ENCODE measurements at regions not wholly inside any gene's neighbourhood (a gene's known extent, or its start where the extent isn't known, plus 50 kb on each side); places are given as distances from the start of the nearest gene placed in this dataset.
A peak's percentile ranks its signal among the peaks of the same experiment; 100 is the strongest.

- no peak for DNase-seq (ENCODE audit: extremely low spot score)
- Histone ChIP-seq H3K4me3 (no peak overlapping the region), H3K9me3 (no peaks in the 10 kb centered on the region), H3K4me1 (peaks cover 6 to 12% (median 10%) of the 10 kb centered on the region in 4 donors), H3K36me3 (no peaks in the 10 kb centered on the region), H3K27ac (replicated peaks in 1 of 4) (no peak overlapping the region), H3K27me3 (no peaks in the 10 kb centered on the region)
- intact Hi-C loops (cut with DNase I) = loop anchor here (5.0 to 10.0 kb wide), 2 partner anchors 79 to 249 kb away; no protein-coding TSS in a partner anchor
- 89% methylated on average over 2 of the region's 2 CpGs for WGBS
- TF ChIP-seq CTCF (IDR thresholded peaks at IDR 0.05) (no peak), EP300 (IDR thresholded peaks at IDR 0.05) (no peak), POLR2AphosphoS5 (IDR thresholded peaks at IDR 0.05) (no peak), POLR2A (IDR thresholded peaks at IDR 0.05; ENCODE audit: low read depth) (no peak)
These were observed 171.1 kb upstream of the PROK2 start for GRCh38 chr3:71956069-71956340.

GRCh38 chr3:71955240-71956068 lies 170.5 kb upstream of the PROK2 start:
- Histone ChIP-seq H3K36me3 (no peaks in the 10 kb centered on the region), H3K9me3 (no peaks in the 10 kb centered on the region), H3K4me1 (peaks cover 6 to 12% (median 10%) of the 10 kb centered on the region in 4 donors), H3K4me3 (no peak overlapping the region), H3K27ac (replicated peaks in 1 of 4) (no peak overlapping the region), H3K27me3 (no peaks in the 10 kb centered on the region)
- peak; percentile 93 for DNase-seq (ENCODE audit: extremely low spot score)
- intact Hi-C loops (cut with DNase I) = loop anchor here (2.0 to 10.0 kb wide), 3 partner anchors 78 to 867 kb away; no protein-coding TSS in a partner anchor
- TF ChIP-seq POLR2AphosphoS5 (IDR thresholded peaks at IDR 0.05) (peak; percentile 61 to 64), EP300 (IDR thresholded peaks at IDR 0.05) (no peak), POLR2A (IDR thresholded peaks at IDR 0.05; ENCODE audit: low read depth) (no peak), CTCF (IDR thresholded peaks at IDR 0.05) (peak; percentile 74 to 79 (median 74))
- 46% methylated on average over 10 of the region's 12 CpGs for WGBS

- Histone ChIP-seq H3K4me3 (no peak overlapping the region), H3K36me3 (no peaks in the 10 kb centered on the region), H3K27ac (replicated peaks in 1 of 4) (no peak overlapping the region), H3K27me3 (no peaks in the 10 kb centered on the region), H3K9me3 (no peaks in the 10 kb centered on the region), H3K4me1 (peaks cover 6 to 12% (median 10%) of the 10 kb centered on the region in 4 donors)
- DNase-seq (ENCODE audit: extremely low spot score) = no peak
- 66% methylated on average over 4 of the region's 4 CpGs for WGBS
- intact Hi-C loops (cut with DNase I) = loop anchor here (10.0 kb wide), 1 partner anchor 253 kb away; no protein-coding TSS in a partner anchor
- no peak for TF ChIP-seq POLR2AphosphoS5 (IDR thresholded peaks at IDR 0.05)
- TF ChIP-seq CTCF (IDR thresholded peaks at IDR 0.05) = no peak
- no peak for TF ChIP-seq POLR2A (IDR thresholded peaks at IDR 0.05; ENCODE audit: low read depth)
- no peak for TF ChIP-seq EP300 (IDR thresholded peaks at IDR 0.05)
These were observed 166.9 kb upstream of the PROK2 start for GRCh38 chr3:71951842-71952241.

GRCh38 chr3:71951361-71951760 lies 166.4 kb upstream of the PROK2 start:
- TF ChIP-seq EP300 (IDR thresholded peaks at IDR 0.05) = no peak
- no peaks in the 10 kb centered on the region for H3K27me3 ChIP-seq
- WGBS = 80% methylated on average over 4 of the region's 4 CpGs
- no peaks in the 10 kb centered on the region for H3K9me3 ChIP-seq
- peaks cover 6 to 12% (median 10%) of the 10 kb centered on the region in 4 donors for H3K4me1 ChIP-seq
- H3K27ac ChIP-seq (replicated peaks in 1 of 4) = no peak overlapping the region
- H3K4me3 ChIP-seq = no peak overlapping the region
- H3K36me3 ChIP-seq = no peaks in the 10 kb centered on the region
- DNase-seq (ENCODE audit: extremely low spot score) = no peak
- intact Hi-C loops (cut with DNase I) = loop anchor here (10.0 kb wide), 1 partner anchor 253 kb away; no protein-coding TSS in a partner anchor

GRCh38 chr3:71949442-71949841 lies 164.5 kb upstream of the PROK2 start:
- H3K27me3 ChIP-seq = no peaks in the 10 kb centered on the region
- no peak overlapping the region for H3K27ac ChIP-seq (replicated peaks in 1 of 4)
- intact Hi-C loops (cut with DNase I) = no loop called here
- H3K4me3 ChIP-seq = no peak overlapping the region
- 83% methylated on average over 4 of the region's 4 CpGs for WGBS
- H3K36me3 ChIP-seq = no peaks in the 10 kb centered on the region
- DNase-seq (ENCODE audit: extremely low spot score) = no peak
- TF ChIP-seq POLR2A (IDR thresholded peaks at IDR 0.05; ENCODE audit: low read depth) = no peak
- H3K4me1 ChIP-seq = no peaks in the 10 kb centered on the region
- H3K9me3 ChIP-seq = no peaks in the 10 kb centered on the region

Data from esophagus muscularis mucosa (tissue), 4 donors.